Endometrial microvascular endothelial cells (primary cell): ENCODE measurements at regions not wholly inside any gene's neighbourhood (a gene's known extent, or its start where the extent isn't known, plus 50 kb on each side); places are given as distances from the start of the nearest gene placed in this dataset.

Experiments
- in situ Hi-C: cut with HindIII; loops from 2 replicates; pipeline ENCODE4 v1.10.0; 2017; ENCODE audit warnings: low sequenced_read_pairs, low pct_unique_long_range_greater_than_20kb; ENCODE audit errors: inconsistent ontology term

DNA sequence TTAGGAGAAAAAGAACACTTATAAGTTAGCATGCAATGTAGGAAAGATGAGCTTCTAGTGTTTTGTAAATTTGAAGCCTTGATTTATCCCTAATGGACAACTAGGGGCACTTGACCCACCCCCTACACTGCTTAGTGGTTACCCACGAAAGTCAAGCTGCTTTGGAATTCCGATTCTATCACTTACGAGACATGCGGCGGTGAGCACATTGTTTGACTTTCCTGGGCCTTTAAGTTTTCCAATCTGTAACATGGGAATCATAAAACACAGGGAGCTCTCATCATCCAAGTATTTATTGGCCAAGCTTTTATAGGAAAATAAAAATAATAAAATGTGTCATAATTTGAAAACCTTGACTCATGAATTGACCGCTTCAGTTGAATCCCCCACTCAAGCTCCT, 78.7 kb upstream of the PDK4 start:
- in situ Hi-C loops, result loop anchor here (25.0 kb wide), 1 partner anchor 138 kb away; no protein-coding TSS in a partner anchor

DNA sequence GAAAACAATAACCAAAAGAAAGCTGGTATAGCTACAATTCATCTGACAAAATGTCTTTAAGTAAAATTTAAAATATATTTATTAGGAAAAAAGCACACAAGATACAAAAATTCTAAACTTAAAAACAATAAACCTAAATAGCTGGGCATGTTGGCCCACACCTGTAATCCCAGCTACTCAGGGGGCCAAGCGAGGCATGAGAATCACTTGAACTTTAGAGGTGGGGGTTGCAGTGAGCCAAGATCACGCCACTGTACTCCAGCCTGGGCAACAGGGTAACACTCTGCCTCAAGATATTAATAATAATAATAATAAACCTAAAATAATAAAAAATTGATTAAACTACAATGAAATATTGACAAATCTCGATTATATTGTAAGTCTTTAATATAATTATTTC, 77.8 kb upstream of the PDK4 start:
- in situ Hi-C loops, result no loop called here

DNA sequence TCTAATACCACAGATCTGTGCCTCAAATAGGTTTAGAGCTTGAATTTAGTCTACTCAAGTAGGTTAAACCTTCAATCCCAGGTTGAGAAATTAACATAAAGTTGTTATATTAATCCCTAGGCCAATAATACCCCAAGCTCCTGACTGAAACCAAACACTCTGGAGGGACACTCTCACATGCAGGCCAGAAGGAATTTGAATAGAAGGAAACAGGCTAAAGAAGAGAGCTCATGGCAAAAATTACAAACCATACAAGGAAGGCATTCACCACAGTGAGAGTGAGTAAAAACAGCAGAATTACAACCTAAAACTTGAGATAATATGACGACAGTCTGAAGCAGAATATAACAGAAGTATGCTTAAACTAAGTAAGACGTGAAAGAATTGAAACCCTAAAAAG, 76.1 kb upstream of the PDK4 start:
- in situ Hi-C loops, result no loop called here

DNA sequence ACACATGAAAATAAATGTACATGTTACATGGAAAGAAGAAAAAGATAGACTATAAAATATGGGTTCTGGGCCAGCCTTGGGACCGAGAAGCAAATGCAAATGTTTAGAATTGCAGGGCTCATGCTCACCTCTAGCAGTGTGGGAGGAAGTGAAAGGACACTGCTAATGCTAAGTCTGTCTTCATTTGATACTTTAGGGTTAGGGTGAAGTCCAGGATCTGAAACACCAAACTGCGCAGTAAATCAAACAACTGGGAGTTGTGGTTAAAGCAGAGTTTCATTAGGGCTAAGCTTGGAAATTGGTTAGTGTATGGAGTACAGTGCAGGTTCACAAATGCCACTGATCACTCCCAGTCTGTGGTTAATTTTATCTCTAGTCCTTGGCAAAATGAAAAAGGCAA, 73.2 kb upstream of the PDK4 start:
- in situ Hi-C loops, result no loop called here

DNA sequence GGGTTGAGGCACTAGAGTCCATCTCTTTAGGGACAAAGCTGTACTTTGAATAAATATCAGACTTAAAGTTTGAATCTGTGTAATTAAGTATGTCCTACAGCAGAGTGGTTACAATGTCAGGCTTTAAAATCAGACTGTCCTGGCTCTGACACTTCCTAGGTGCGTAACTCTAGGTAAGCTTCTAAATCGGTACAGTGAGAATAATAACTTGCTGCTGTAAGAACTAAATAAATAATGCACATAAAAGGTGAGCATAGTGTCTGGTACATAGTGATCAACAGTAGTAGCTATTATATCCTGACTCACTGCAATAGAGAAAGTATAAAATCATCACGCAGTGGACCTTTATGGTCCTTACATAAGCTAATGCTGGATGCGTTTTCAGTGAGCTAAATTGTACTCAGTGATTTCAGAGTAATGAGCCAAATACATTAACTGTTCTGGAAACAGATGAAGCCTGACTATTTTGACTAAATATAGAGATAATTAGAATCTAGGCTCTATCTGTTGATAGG, 72.2 kb upstream of the PDK4 start:
- in situ Hi-C loops, result no loop called here

DNA sequence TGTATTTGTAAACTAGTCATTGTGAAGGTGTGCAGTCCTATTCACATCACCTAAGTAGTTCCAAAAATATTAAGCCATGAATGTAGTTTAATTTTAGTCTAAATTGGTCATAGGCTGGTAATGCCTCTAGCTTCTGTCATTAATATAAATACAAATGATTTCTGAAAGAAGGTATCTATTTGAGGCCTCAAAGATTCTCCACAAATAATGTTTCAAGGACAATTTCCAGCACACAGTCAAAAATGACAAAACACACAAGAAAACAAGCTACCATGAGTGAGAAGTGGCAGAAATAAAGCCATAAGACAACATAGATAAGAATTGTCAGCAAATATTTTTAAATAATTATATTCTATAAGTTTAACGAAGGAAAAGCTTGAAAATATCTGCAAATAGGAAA, 66.7 kb upstream of the PDK4 start:
- in situ Hi-C loops, result no loop called here

DNA sequence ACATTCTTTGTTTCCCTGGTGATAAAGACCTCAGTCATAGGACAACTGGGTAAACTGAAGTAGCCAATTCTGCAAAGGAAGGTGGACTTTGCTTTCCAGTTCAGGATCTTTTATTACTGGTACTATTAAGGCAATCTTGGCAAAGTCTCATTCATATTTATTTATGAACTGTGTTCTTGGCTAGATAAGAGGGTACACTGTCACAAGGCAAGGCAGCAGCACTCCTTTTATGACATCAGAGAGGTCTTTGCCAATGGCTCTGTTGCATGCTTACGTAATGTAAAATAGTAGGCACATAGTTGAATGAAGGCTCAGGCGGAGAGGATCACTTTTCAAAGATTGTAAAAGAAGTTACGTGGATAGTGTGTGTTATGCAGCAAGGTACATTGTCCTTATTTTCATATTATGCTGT, 63.7 kb upstream of the PDK4 start:
- in situ Hi-C loops, result no loop called here

DNA sequence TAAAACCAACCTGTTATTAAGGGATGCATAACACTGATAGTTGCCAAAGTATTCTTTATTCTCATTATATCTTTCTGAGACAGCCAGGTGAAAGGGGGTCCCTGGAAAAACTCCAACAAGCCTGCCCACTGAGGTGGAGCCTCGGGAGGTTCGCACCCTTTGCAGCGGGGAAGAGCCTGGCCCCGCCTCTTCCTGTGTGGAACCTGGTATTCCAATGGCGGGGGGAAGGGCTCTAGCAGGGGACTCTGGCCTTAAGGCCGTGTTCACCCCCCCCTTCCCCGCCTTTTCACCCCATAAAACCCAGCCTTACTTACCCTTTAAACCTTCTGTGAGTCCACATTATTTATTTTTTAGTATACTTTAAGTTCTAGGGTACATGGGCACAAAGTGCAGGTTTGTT, 62.4 kb upstream of the PDK4 start:
- in situ Hi-C loops, result no loop called here

DNA sequence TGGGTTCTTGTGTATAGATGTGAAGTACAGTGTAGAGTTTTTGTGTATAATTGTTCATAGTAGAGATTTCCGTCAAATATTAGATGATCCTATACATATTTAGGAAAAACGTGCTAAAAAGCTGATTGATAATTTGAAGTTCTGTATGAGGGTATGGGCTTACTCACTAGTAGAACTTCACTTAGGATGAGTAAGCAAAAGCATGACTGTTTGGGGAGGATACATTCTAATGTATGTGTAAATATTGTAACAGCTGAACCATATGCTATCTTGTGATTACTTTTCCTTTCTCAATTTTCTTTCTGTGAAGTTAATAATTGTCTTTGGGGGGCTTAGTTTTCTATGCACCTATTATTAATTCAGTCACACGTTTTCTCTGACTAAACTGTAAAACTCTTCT, 53.2 kb upstream of the PDK4 start:
- in situ Hi-C loops, result no loop called here

DNA sequence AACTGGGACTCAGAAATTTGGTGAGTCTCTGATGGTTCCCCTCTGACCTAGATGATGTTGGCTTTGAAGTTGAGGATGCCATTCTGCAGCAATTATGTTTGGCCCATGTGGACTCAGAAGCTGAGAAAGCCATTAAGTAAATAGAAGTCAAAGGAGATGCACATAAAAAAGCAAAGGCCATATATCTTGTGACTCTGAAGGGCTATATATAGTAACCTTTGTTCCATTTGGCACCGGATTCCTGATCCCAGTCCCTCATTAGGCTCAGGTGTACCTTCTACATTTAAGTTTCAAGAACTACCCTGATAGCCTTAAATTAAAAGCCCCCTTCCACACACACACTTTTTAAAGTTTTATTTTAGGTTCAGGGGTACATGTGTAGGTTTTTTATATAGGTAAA, 50.0 kb upstream of the PDK4 start:
- in situ Hi-C loops, result no loop called here
